ENCODE measurements at regions not wholly inside any gene's neighbourhood (a gene's known extent, or its start where the extent isn't known, plus 50 kb on each side); places are given as distances from the start of the nearest gene placed in this dataset.

- no peak for TF ChIP-seq CTCF (IDR thresholded peaks at IDR 0.05)
- TF ChIP-seq EZH2phosphoT487 (IDR thresholded peaks at IDR 0.05) = no peak
- TF ChIP-seq EZH2 (IDR thresholded peaks at IDR 0.05) = no peak
These were observed 322.8 kb downstream of the RAP2B start for GRCh38 chr3:153484842-153485241.
